GM18502 (cell line): ENCODE measurements at regions not wholly inside any gene's neighbourhood (a gene's known extent, or its start where the extent isn't known, plus 50 kb on each side); places are given as distances from the start of the nearest gene placed in this dataset.
"Not testable (repeated sequence)": the region's sequence is repeated elsewhere in the genome, so short reads cannot be mapped to it uniquely, and the experiment has no call there.

Experiments
- ATAC-seq: cut with Tn5 transposase; IDR thresholded peaks from one replicate; pipeline ENCODE4 v1.9.1; 2021; ENCODE audit warnings: mild to moderate bottlenecking; ENCODE audit not compliant: unreplicated experiment, poor library complexity

- no peak for ATAC-seq
Measured at GRCh38 chr15:21262851-21263425, 177.4 kb downstream of the POTEB3 start.

GRCh38 chr15:21261965-21262850, 178.1 kb downstream of the POTEB3 start:
- no peak for ATAC-seq

- ATAC-seq, result no peak
Measured at GRCh38 chr15:21261396-21261964, 178.8 kb downstream of the POTEB3 start.

- ATAC-seq, result no peak
Measured at GRCh38 chr15:21260966-21261395, 179.3 kb downstream of the POTEB3 start.

GRCh38 chr15:21258635-21259034, 181.7 kb downstream of the POTEB3 start:
- ATAC-seq, result not testable (repeated sequence)

GRCh38 chr15:21249508-21250019, 190.7 kb downstream of the POTEB3 start:
- not testable (repeated sequence) for ATAC-seq
